ENCODE measurements at regions not wholly inside any gene's neighbourhood (a gene's known extent, or its start where the extent isn't known, plus 50 kb on each side); places are given as distances from the start of the nearest gene placed in this dataset.
"Not testable (repeated sequence)": the region's sequence is repeated elsewhere in the genome, so short reads cannot be mapped to it uniquely, and the experiment has no call there.

- no peak for DNase-seq
Measured at GRCh38 chr6:137969874-137970273, 102.8 kb downstream of the TNFAIP3 start.

- DNase-seq, result no peak
Measured at GRCh38 chr6:137970368-137970767, 103.3 kb downstream of the TNFAIP3 start.

GRCh38 chr6:137973201-137973600 is 106.1 kb downstream of the TNFAIP3 start:
- DNase-seq, result no peak

GRCh38 chr6:137975188-137975940 is 108.3 kb downstream of the TNFAIP3 start:
- peak; percentile 18 to 65 for DNase-seq

- DNase-seq, result peak in 1 of 2 donors; percentile 14
Measured at GRCh38 chr6:137976430-137976829, 109.4 kb downstream of the TNFAIP3 start.

GRCh38 chr6:137977206-137977605 is 110.1 kb downstream of the TNFAIP3 start:
- DNase-seq, result no peak

GRCh38 chr6:137977814-137978213 is 110.8 kb downstream of the TNFAIP3 start:
- no peak for DNase-seq

- DNase-seq, result no peak
Measured at GRCh38 chr6:137978252-137978896, 111.3 kb downstream of the TNFAIP3 start.

GRCh38 chr6:137979263-137979662 is 112.2 kb downstream of the TNFAIP3 start:
- DNase-seq, result not testable (repeated sequence)

GRCh38 chr6:137980777-137981176 is 113.7 kb downstream of the TNFAIP3 start:
- no peak for DNase-seq

- no peak for DNase-seq
Measured at GRCh38 chr6:137981758-137982157, 114.7 kb downstream of the TNFAIP3 start.

GRCh38 chr6:137982418-137983189 is 115.5 kb downstream of the TNFAIP3 start:
- peak; percentile 27 to 37 for DNase-seq

- no peak for DNase-seq
Measured at GRCh38 chr6:137983269-137983668, 116.2 kb downstream of the TNFAIP3 start.

GRCh38 chr6:137989664-137990063 is 117.6 kb downstream of the PERP start:
- DNase-seq, result no peak

GRCh38 chr6:137995371-137995770 is 111.8 kb downstream of the PERP start:
- DNase-seq, result no peak

GRCh38 chr6:137998461-137999019 is 108.7 kb downstream of the PERP start:
- DNase-seq, result no peak

- no peak for DNase-seq
Measured at GRCh38 chr6:137999815-138000214, 107.4 kb downstream of the PERP start.

GRCh38 chr6:138000941-138001340 is 106.3 kb downstream of the PERP start:
- no peak for DNase-seq

- DNase-seq, result peak; percentile 54 to 69
Measured at GRCh38 chr6:138001750-138002349, 105.4 kb downstream of the PERP start.

- peak in 1 of 2 donors; percentile 49 for DNase-seq
Measured at GRCh38 chr6:138004430-138005287, 102.6 kb downstream of the PERP start.

GRCh38 chr6:138005846-138006245 is 101.4 kb downstream of the PERP start:
- DNase-seq, result no peak

- peak in 1 of 2 donors; percentile 21 for DNase-seq
Measured at GRCh38 chr6:138007014-138007472, 100.2 kb downstream of the PERP start.

Measured in CD4-positive, alpha-beta T cell treated with Interleukin-1 beta for 1 hour (primary cell).